Hepatocyte (in vitro differentiated cells): ENCODE measurements at regions not wholly inside any gene's neighbourhood (a gene's known extent, or its start where the extent isn't known, plus 50 kb on each side); places are given as distances from the start of the nearest gene placed in this dataset.

ENCODE experiments used
- CTCF ChIP-seq: fragments of 200-600 bp; sonication (generic); IDR thresholded peaks from 2 replicates; pipeline ENCODE4 v1.5.1; 2016; ENCODE audit warnings: antibody characterized with exemption, mild to moderate bottlenecking; ENCODE audit not compliant: poor library complexity
- EZH2 ChIP-seq: fragments of 200-600 bp; sonication (generic); IDR thresholded peaks from 2 replicates; pipeline ENCODE4 v1.6.1; 2016; ENCODE audit warnings: antibody characterized with exemption, mild to moderate bottlenecking, borderline replicate concordance
- EZH2phosphoT487 ChIP-seq: fragments of 200-600 bp; sonication (generic); IDR thresholded peaks from one replicate; pipeline ENCODE4 v1.6.1; 2018; ENCODE audit warnings: antibody characterized with exemption, mild to moderate bottlenecking, low read depth, moderate library complexity; ENCODE audit not compliant: unreplicated experiment, severe bottlenecking

GRCh38 chr7:67821116-67821515 lies 824.5 kb downstream of the TYW1 start:
- TF ChIP-seq EZH2, result no peak
- TF ChIP-seq CTCF, result no peak
- TF ChIP-seq EZH2phosphoT487, result no peak
